GM18511 (cell line): ENCODE measurements at regions not wholly inside any gene's neighbourhood (a gene's known extent, or its start where the extent isn't known, plus 50 kb on each side); places are given as distances from the start of the nearest gene placed in this dataset.
A peak's percentile ranks its signal among the peaks of the same experiment; 100 is the strongest.

Source experiments
- ATAC-seq: cut with Tn5 transposase; IDR thresholded peaks from one replicate; pipeline ENCODE4 v1.9.1; 2021; ENCODE audit warnings: mild to moderate bottlenecking, moderate library complexity; ENCODE audit not compliant: unreplicated experiment

DNA sequence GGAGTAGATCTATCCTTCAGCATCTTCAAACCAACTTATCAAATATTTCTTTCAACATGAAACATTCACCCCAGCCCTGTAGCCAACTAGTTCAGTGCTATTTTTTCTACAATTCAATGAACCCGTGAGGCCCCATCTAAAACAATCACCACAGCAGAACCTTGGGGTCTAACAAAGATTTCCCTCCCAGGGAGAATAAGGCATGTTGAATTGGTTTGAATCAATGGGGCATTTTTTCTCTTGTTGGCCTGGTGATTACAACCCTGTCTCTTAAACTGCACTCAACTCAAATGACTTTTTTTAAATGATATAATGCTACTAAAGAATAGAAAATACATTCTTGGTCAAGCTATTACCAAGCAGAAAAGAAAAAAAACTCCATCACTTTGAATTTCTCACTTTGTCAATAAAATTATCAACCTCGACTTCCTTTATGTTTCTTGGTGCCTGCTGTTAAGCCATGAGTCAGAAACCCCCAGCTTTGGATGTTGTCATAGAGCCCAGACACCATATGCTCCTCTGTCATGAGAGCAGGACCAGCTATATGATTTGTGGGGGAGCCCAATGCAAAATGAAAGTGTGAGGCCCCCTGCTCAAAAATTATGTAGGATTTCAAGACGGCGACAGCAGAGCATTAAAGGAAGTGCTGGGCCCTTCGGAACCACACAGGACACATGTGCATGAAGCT is 282.4 kb downstream of the MEIS1 start:
- no peak for ATAC-seq

DNA sequence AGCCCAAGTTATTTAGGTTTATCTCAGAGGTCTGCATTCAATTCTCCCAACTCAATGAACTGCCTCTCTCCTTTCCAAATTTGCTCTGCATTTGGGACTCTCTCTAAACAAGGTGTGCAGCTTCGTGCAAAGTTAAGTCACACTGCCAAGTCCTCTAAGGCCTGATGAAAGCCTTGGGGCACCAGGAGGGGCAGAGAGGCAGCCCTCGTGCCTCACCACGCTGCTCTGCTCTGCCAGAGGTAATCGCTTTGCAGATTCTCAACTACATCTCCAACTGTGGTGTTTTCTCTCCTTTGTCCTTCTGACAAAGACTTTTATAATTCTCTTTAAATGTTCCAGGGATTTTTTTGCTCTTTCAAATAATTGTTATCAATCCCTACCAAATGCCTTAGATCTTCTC is 283.0 kb downstream of the MEIS1 start:
- no peak for ATAC-seq

GRCh38 chr2:66721776-66722175 is 286.9 kb downstream of the MEIS1 start:
- no peak for ATAC-seq

DNA sequence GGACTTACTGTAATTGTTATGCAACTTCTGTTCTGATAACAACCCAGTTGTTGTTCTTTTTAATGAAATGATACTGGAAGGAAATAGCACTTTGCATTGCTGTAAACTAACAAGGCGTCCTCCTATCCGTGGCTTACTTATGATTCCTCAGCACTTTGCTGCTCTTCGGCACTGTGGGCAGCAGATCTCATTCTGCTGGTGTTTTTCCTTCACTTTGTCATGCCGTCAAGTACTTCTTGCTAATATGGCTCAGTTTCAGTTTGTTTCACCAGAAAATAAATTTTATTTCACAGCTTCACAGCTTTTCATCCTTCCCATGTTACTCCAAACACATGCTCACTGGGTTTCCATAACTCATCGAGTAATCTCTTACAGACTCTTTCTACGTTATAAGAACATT is 289.3 kb downstream of the MEIS1 start:
- no peak for ATAC-seq

DNA sequence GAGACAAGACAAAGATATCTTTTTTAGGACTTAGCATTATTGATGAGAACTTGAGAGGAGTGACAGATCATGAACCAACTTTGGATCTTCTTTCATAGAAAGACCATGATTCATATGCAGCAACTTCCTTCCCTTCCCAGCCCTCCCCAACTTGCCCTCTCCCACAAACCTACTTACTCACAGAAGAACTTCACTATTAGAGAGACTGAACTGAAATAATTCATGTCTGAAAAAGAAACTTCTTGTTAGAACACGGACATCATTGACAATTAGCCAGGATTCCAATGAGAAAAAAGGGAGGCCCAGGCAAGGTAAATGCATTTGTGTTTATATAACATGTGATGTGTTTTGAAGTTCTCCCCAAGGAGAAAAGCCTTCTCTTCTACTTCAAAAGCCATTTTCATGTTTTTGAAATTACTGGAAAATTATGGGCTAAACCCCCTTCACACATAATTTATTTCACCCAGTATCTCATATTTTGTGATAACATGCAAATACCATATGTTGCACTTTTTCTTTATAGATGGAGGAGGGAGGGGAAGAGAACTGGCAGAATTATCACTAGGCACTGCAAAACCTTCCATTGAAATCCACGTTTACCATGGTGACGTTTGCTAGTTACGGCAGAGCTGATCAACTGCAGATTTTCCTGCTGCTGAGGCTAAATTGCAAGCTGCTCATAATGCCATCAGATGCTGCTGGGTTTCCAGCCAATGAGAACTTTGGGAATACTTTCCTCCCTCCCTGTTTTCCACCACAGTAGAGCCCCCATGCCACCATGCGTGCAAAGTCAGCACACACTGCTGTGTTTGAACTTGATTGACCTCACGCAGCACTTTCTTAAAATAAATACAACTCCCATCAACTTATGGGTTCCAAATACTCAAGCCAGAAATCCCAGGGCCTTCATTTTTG is 294.7 kb downstream of the MEIS1 start:
- no peak for ATAC-seq

GRCh38 chr2:66730441-66730840 is 295.5 kb downstream of the MEIS1 start:
- no peak for ATAC-seq

GRCh38 chr2:66733364-66733999 is 298.6 kb downstream of the MEIS1 start:
- ATAC-seq: no peak

DNA sequence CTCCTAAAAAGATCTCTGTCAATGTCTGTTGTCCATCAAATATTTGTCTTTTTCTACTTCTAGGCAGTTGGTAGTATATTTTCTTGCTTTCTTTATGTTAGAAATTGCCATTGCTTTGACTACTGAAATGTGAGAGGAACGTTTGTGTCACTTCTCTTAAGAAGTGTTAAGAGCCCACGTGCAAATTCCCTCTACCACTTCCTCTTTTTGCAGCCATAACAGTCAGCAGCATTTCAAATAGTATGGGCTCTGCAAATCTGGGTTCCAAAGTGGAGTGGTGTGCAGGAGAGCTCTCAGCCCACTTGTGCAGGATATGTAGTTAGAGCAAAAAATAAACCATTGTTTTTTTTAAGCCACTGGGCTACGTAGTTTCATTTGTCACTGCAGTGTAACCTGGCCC is 314.0 kb downstream of the MEIS1 start:
- peak; percentile 68 for ATAC-seq

DNA sequence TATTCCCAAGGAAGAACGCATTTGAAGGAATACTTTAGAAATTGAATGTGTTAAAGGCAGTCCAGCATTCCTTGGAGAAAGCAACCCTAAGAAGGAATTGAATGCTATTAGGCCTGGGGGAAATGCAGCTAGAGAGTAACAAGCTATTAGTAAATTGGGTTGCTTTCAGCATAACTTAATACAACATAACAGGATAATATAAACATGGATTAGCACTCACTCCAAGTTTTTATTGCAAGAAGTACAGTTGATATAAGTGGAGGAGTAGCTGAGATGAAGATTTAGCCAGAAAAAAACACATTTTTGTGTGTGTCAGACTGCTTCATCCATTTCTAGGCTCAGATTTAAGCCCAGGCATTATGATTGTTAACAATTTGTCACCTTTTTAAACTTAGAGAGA is 314.6 kb downstream of the MEIS1 start:
- no peak for ATAC-seq

DNA sequence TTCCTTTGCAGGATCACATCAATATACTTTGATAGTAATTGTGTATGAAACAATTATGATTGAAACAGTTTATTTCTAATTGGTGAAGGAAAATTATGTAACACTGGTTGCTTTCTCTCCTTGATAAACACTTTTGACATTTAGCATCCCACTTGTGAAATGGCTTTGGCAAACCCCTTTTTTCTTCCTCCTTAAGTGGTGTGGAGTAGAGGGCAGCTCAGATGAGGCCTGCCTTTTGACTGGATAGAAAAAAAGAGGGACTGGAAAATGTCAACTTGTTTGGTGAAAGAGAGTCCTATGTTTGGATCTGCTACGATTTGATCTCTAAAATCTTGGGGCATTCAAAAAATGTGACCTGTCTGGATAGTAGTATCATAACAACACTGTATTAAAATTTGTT is 318.3 kb downstream of the MEIS1 start:
- ATAC-seq: no peak

DNA sequence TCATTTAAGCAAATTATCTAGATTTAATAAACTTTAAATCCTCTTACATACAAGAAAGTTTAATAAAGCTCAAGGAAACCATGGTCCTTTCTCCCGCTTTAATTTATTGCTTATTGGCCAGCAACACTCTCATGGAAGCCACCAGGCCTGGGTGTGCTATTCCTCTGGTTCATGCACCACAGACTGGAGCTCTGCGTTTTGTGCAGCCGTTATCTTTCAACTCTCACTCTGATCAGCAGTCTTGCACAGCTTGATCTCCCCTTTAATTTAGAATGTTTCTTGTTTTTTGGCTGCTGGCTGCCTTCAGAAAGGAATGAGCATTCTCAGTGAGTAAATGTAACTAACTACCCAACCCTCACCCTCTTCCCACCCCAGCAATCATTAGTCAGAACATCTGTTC is 318.7 kb downstream of the MEIS1 start:
- ATAC-seq: no peak

DNA sequence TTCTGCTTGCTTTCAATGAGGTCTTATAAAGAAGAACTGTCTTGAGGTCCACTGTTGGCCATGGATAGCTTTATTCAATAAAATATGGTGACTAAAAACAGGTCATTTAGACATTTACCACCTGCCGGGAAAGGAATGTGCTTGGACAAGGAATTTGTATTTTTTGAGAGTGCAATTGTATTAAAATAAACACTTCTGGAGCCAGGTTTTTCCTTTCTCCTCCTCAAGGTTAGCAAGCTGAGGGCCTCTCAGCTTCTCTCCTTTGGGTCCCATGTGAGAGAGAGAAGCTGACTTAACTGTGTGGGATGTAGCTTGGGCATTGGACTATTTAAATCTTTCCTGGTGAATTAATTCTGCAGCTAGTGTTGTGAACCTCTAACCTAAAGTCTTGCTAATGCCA is 321.0 kb downstream of the MEIS1 start:
- no peak for ATAC-seq

GRCh38 chr2:66761826-66762225 is 326.9 kb downstream of the MEIS1 start:
- ATAC-seq: no peak

DNA sequence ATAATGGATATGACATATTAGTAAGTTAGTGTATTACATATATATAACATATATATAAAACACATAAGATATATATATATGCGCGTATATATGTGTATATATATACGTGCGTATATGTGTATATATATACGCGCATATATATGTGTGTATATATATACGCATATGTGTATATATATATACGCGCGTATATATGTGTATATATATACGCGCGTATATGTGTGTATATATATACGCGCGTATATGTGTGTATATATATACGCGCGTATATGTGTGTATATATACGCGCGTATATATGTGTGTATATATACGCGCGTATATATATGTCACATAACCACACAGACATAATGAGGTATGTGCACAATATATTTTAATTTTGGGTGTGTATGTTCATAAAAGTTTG is 327.8 kb downstream of the MEIS1 start:
- ATAC-seq: no peak

- no peak for ATAC-seq
These were observed 331.7 kb downstream of the MEIS1 start for GRCh38 chr2:66766582-66766981.

- no peak for ATAC-seq
These were observed 336.5 kb downstream of the MEIS1 start for GRCh38 chr2:66771359-66771976.

DNA sequence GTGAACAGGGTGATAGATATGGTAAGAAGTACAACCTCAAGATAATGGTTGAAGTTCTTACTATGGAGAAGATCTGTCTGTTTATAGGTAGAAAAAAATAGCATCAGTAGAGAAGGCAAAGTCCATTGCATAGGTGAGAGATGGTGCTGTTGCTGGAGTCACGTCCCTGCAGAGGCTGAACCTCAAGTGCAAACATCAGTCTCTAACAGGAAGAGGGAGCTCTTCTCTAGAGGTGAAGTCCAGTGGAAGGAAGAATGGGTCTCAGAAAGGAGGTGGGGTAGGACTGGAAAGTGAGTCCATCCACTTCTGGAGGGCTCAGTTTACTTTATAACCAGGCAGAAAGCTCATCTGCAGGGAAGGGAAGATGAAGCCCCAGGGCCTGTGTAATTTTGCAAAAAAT is 337.7 kb downstream of the MEIS1 start:
- no peak for ATAC-seq

GRCh38 chr2:66775730-66776422 is 341.0 kb downstream of the MEIS1 start:
- no peak for ATAC-seq

DNA sequence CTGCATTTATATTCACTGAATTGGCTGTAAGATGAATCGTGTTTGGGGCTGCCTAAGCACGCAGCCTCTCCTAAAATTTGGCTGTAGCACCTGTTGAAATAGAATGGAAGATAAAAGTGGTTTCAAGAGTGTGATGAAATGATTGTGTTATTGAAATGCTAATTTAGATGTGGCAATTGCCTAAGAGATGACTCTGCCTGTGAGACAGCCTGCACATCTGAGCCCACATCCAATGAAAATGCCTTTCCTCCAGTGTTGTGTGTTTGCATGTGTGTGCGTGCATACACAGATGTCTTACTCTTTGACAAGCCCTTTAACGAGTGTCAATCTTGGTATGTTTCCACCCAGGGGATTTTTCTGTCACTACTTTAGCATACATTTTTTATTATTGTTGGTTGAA is 346.9 kb downstream of the MEIS1 start:
- ATAC-seq: no peak

- no peak for ATAC-seq
These were observed 347.9 kb downstream of the MEIS1 start for GRCh38 chr2:66782780-66783361.
